Transverse colon (tissue), 4 donors: ENCODE measurements at regions not wholly inside any gene's neighbourhood (a gene's known extent, or its start where the extent isn't known, plus 50 kb on each side); places are given as distances from the start of the nearest gene placed in this dataset.

Experiments used
- DNase-seq: peaks from one replicate; pipeline ENCODE4 v3.0.0-alpha.2; 2019
- H3K27ac ChIP-seq, 4 donors: fragments of 200-600 bp; sonication (generic); 2 replicates each; pipeline ENCODE4 v1.5.1; 2016 to 2018; ENCODE audit warnings: inconsistent platforms in 4 of 4
- H3K27me3 ChIP-seq: fragments of 200-600 bp; sonication (generic); 2 replicates; pipeline ENCODE4 v1.5.1; 2017; ENCODE audit warnings: inconsistent platforms
- H3K36me3 ChIP-seq, 4 donors: fragments of 200-600 bp; sonication (generic); 2 replicates each; pipeline ENCODE4 v1.5.1; 2017 to 2019; ENCODE audit warnings: inconsistent platforms in 4 of 4
- H3K4me1 ChIP-seq, 4 donors: fragments of 200-600 bp; sonication (generic); 2 replicates each; pipeline ENCODE4 v1.5.1; 2017 to 2020; ENCODE audit warnings: inconsistent platforms in 4 of 4
- H3K4me3 ChIP-seq, 4 donors: fragments of 200-600 bp; sonication (generic); 1 replicate in 1 of 4; 2 replicates in 3 of 4; pipeline versions ENCODE4 v1.5.1 to v1.6.1; 2017 to 2019; ENCODE audit warnings: inconsistent platforms in 4 of 4
- H3K9me3 ChIP-seq, 2 donors: fragments of 200-600 bp; sonication (generic); 2 replicates each; pipeline ENCODE4 v1.5.1; 2017 to 2019; ENCODE audit warnings: inconsistent platforms in 2 of 2
- CTCF ChIP-seq, 5 experiments: fragments of 200-600 bp in 3 of 5; fragments of 450-650 bp in 2 of 5; sonication (generic) in 3 of 5; IDR thresholded peaks; 1 replicate in 2 of 5; 2 replicates in 3 of 5; pipeline ENCODE4 v1.5.1; 2016 to 2017; ENCODE audit warnings: antibody characterized with exemption in 5 of 5, inconsistent platforms in 3 of 5, mild to moderate bottlenecking in 2 of 5, moderate library complexity in 1 of 5
- EP300 ChIP-seq: sonication (generic); formaldehyde crosslinking; IDR thresholded peaks from one replicate; pipeline ENCODE4 v1.6.1; 2017; ENCODE audit warnings: antibody characterized with exemption, low read depth
- POLR2A ChIP-seq: fragments of 450-650 bp; IDR thresholded peaks from one replicate; pipeline ENCODE4 v1.6.1; 2016; ENCODE audit warnings: antibody characterized with exemption, mild to moderate bottlenecking, moderate library complexity
- POLR2AphosphoS5 ChIP-seq, 3 donors: sonication (generic); formaldehyde crosslinking; IDR thresholded peaks; one replicate each; pipeline ENCODE4 v1.6.1; 2016; ENCODE audit warnings: antibody characterized with exemption in 3 of 3
- WGBS, 2 donors: methylation state at CpG; one replicate each; pipeline ENCODE4 v1.1.5; 2018; ENCODE audit warnings: low coverage in 1 of 2; 5-methylcytosine and 5-hydroxymethylcytosine counted together
- in situ Hi-C, 4 donors: fragments of 200-750 bp; cut with MboI; loops; one replicate each; pipeline versions ENCODE4 v1.15.0 to v1.15.1; 2017; ENCODE audit warnings: low sequenced_read_pairs in 3 of 4, low pct_ligation_motif_present in 1 of 4, low pct_unique_long_range_greater_than_20kb in 1 of 4
- intact Hi-C: fragments of 100-400 bp; cut with DNase I; formaldehyde crosslinking; loops from one replicate; pipeline ENCODE4 v1.15.1; 2023; ENCODE audit warnings: low total_unique reads

- TF ChIP-seq POLR2A (no peak), CTCF (IDR thresholded peaks at IDR 0.05) (no peak), POLR2AphosphoS5 (IDR thresholded peaks at IDR 0.05) (no peak), EP300 (no peak)
- Histone ChIP-seq H3K27me3 (no peaks in the 10 kb centered on the region), H3K36me3 (no peaks in the 10 kb centered on the region), H3K4me3 (no peak overlapping the region), H3K9me3 (no peaks in the 10 kb centered on the region), H3K4me1 (no peaks in the 10 kb centered on the region), H3K27ac (no peak overlapping the region)
- intact Hi-C loops, result no loop called here
- DNase-seq, result no peak
- WGBS, 2 donors, result 79% methylated on average over 3 of the region's 3 CpGs
- in situ Hi-C loops, result no loop called here
Measured at GRCh38 chr5:129228577-129228976, 134.0 kb downstream of the ISOC1 start.

- TF ChIP-seq EP300 (no peak), POLR2AphosphoS5 (IDR thresholded peaks at IDR 0.05) (no peak)
- DNase-seq, result no peak
- Histone ChIP-seq H3K36me3 (no peaks in the 10 kb centered on the region), H3K9me3 (no peaks in the 10 kb centered on the region), H3K27ac (no peak overlapping the region), H3K4me3 (no peak overlapping the region), H3K27me3 (no peaks in the 10 kb centered on the region), H3K4me1 (no peaks in the 10 kb centered on the region)
- in situ Hi-C loops, result no loop called here
- intact Hi-C loops, result no loop called here
- 60 to 62% methylated on average over 2 of the region's 2 CpGs for WGBS, 2 donors
Measured at GRCh38 chr5:129241755-129242154, 147.2 kb downstream of the ISOC1 start.

GRCh38 chr5:129243039-129243438, 148.5 kb downstream of the ISOC1 start:
- Histone ChIP-seq H3K27ac (no peak overlapping the region), H3K9me3 (no peaks in the 10 kb centered on the region), H3K4me3 (no peak overlapping the region), H3K36me3 (no peaks in the 10 kb centered on the region), H3K27me3 (no peaks in the 10 kb centered on the region), H3K4me1 (no peaks in the 10 kb centered on the region)
- DNase-seq, result no peak
- in situ Hi-C loops (no loop called here), intact Hi-C loops (no loop called here)
- WGBS, 2 donors, result 15 to 36% methylated on average over 1 of the region's 1 CpG
- TF ChIP-seq CTCF (IDR thresholded peaks at IDR 0.05) (no peak), EP300 (no peak), POLR2A (no peak), POLR2AphosphoS5 (IDR thresholded peaks at IDR 0.05) (no peak)

- H3K4me3 ChIP-seq, result no peak overlapping the region
- in situ Hi-C loops, result no loop called here
- H3K9me3 ChIP-seq, result no peaks in the 10 kb centered on the region
- no peak overlapping the region for H3K27ac ChIP-seq
- no peaks in the 10 kb centered on the region for H3K27me3 ChIP-seq
- H3K4me1 ChIP-seq, result no peaks in the 10 kb centered on the region
- no peaks in the 10 kb centered on the region for H3K36me3 ChIP-seq
- WGBS, 2 donors, result 87 to 90% methylated on average over 1 of the region's 1 CpG
- no peak for DNase-seq
- intact Hi-C loops, result no loop called here
- no peak for TF ChIP-seq POLR2A
- no peak for TF ChIP-seq POLR2AphosphoS5 (IDR thresholded peaks at IDR 0.05)
- no peak for TF ChIP-seq EP300
- no peak for TF ChIP-seq CTCF (IDR thresholded peaks at IDR 0.05)
Measured at GRCh38 chr5:129244478-129244877, 149.9 kb downstream of the ISOC1 start.

GRCh38 chr5:129245489-129245888, 150.9 kb downstream of the ISOC1 start:
- Histone ChIP-seq H3K36me3 (no peaks in the 10 kb centered on the region), H3K4me1 (no peaks in the 10 kb centered on the region), H3K4me3 (no peak overlapping the region), H3K9me3 (no peaks in the 10 kb centered on the region), H3K27me3 (no peaks in the 10 kb centered on the region), H3K27ac (no peak overlapping the region)
- TF ChIP-seq POLR2AphosphoS5 (IDR thresholded peaks at IDR 0.05) (no peak), POLR2A (no peak), EP300 (no peak), CTCF (IDR thresholded peaks at IDR 0.05) (no peak)
- no peak for DNase-seq
- in situ Hi-C loops (no loop called here), intact Hi-C loops (no loop called here)
